K562 (cell line): ENCODE measurements at regions not wholly inside any gene's neighbourhood (a gene's known extent, or its start where the extent isn't known, plus 50 kb on each side); places are given as distances from the start of the nearest gene placed in this dataset.

Source experiments
- ATAC-seq: fragments of 200-7000 bp; cut with Tn5 transposase; 3 replicates; pipeline ENCODE4 v1.9.1; 2020; ENCODE audit warnings: moderate library complexity
- BruUV-seq: library from RNA; stranded (reverse); fragments of 400-500 nt; replicated peaks from 2 replicates; lab custom pipeline; 2021; lab: Mats Ljungman, UMichigan
- CTCF ChIA-PET: fragments of 300-600 bp; formaldehyde crosslinking; extraction: SDS; loops from one replicate; lab custom pipeline; 2021; ENCODE audit warnings: low intra/inter-chr PET ratio; lab: Yijun Ruan, JAX
- POLR2A ChIA-PET: fragments of 300-600, 350-650 bp; sonication (Branson Sonifier 250); formaldehyde crosslinking; extraction: SDS; loops from one replicate; lab custom pipeline; 2021; ENCODE audit warnings: antibody characterized with exemption, inconsistent platforms; lab: Yijun Ruan, JAX
- DNase-seq, 4 experiments: peaks; one replicate each; pipeline versions ENCODE4 v3.0.0 to v3.0.0-alpha.2; 2011 to 2018; ENCODE audit warnings: low spot score in 3 of 4, mixed read lengths in 3 of 4; ENCODE audit errors: extremely low read depth in 1 of 4
- FAIRE-seq: peaks from 2 replicates; lab custom pipeline; 2011; peaks lifted over from hg19 to GRCh38; lab: Jason Lieb, UNC
- H2AFZ ChIP-seq: 2 replicates; pipeline ENCODE4 v1.6.0; 2011; ENCODE audit warnings: low read depth, low read length, control low read depth, inconsistent platforms
- H3K27ac ChIP-seq: fragments of 200-600 bp; 3 replicates; pipeline ENCODE4 v1.8.0; 2011; ENCODE audit warnings: low read depth, mild to moderate bottlenecking, control low read depth, inconsistent platforms, low read length, moderate library complexity, mixed read lengths; ENCODE audit errors: extremely low read depth
- H3K27me3 ChIP-seq, 2 experiments: fragments of 300-600 bp in 1 of 2; 2 replicates in 1 of 2; 3 replicates in 1 of 2; pipeline versions ENCODE4 v1.6.0 to v1.8.0; 2011; ENCODE audit warnings: inconsistent platforms in 2 of 2, low read length in 2 of 2, mild to moderate bottlenecking in 1 of 2, mixed read lengths in 1 of 2, moderate library complexity in 1 of 2; ENCODE audit not compliant: control insufficient read depth in 2 of 2, insufficient read depth in 2 of 2
- H3K36me3 ChIP-seq: fragments of 300-600 bp; 3 replicates; pipeline ENCODE4 v1.8.0; 2011; ENCODE audit warnings: mild to moderate bottlenecking, low read length, inconsistent platforms; ENCODE audit not compliant: control insufficient read depth, insufficient read depth
- H3K4me1 ChIP-seq, 2 experiments: fragments of 200-600 bp in 1 of 2; replicated peaks in 1 of 2; 2 replicates in 1 of 2; 3 replicates in 1 of 2; pipeline versions ENCODE4 v1.5.1 to v1.8.0; 2011; ENCODE audit warnings: inconsistent platforms in 2 of 2, low read length in 2 of 2, mild to moderate bottlenecking in 1 of 2, mixed read lengths in 1 of 2, moderate library complexity in 1 of 2; ENCODE audit not compliant: control insufficient read depth in 2 of 2, insufficient read depth in 2 of 2
- H3K4me2 ChIP-seq: 2 replicates; pipeline ENCODE4 v1.6.1; 2011; ENCODE audit warnings: low read length, control low read depth, inconsistent platforms, mixed read lengths; ENCODE audit not compliant: insufficient read depth
- H3K4me3 ChIP-seq: fragments of 200-600 bp; sonication (generic), shearing (Covaris generic); 2 replicates; pipeline ENCODE4 v1.5.1; 2016; ENCODE audit warnings: control low read depth, inconsistent platforms
- H3K79me2 ChIP-seq: fragments of 200-600 bp; 3 replicates; pipeline ENCODE4 v1.8.0; 2011; ENCODE audit warnings: low read length, inconsistent platforms; ENCODE audit not compliant: control insufficient read depth, insufficient read depth
- H3K9ac ChIP-seq, 2 experiments: 2 replicates each; pipeline versions ENCODE4 v1.6.0 to v1.6.1; 2011; ENCODE audit warnings: low read depth in 2 of 2, low read length in 2 of 2, control low read depth in 1 of 2, inconsistent platforms in 1 of 2, mild to moderate bottlenecking in 1 of 2, mixed read lengths in 1 of 2; ENCODE audit not compliant: insufficient read depth in 1 of 2
- H3K9me1 ChIP-seq: one replicate; pipeline ENCODE4 v1.6.0; 2011; ENCODE audit warnings: inconsistent platforms, mild to moderate bottlenecking, low read length, moderate library complexity; ENCODE audit not compliant: control insufficient read depth, insufficient read depth
- H3K9me3 ChIP-seq: replicated peaks from 2 replicates; pipeline ENCODE4 v1.5.1; 2011; ENCODE audit warnings: low read depth, low read length, inconsistent platforms; ENCODE audit not compliant: control insufficient read depth, insufficient read depth
- H4K20me1 ChIP-seq: replicated peaks from 2 replicates; pipeline ENCODE4 v1.6.1; 2011; ENCODE audit warnings: low read length, inconsistent platforms, mixed read lengths; ENCODE audit not compliant: control insufficient read depth, insufficient read depth
- BACH1 ChIP-seq: fragments of 200-800 bp; sonication (Bioruptor generic); IDR thresholded peaks from 2 replicates; pipeline ENCODE4 v1.6.1; 2016; ENCODE audit warnings: missing genetic modification characterization, missing compliant biosample characterization
- BRD4 ChIP-seq: fragments of 200-600 bp; sonication (generic); IDR thresholded peaks from 2 replicates; pipeline ENCODE4 v1.6.1; 2017; ENCODE audit warnings: inconsistent platforms
- CHD4 ChIP-seq: fragments of 200-600 bp; sonication (generic); IDR thresholded peaks from 3 replicates; pipeline ENCODE4 v1.6.1; 2012; ENCODE audit warnings: low read depth, mild to moderate bottlenecking, mixed read lengths, low read length, inconsistent platforms; ENCODE audit not compliant: insufficient read depth, insufficient replicate concordance, poor library complexity, severe bottlenecking
- MAFG ChIP-seq: fragments of 450-650 bp; conservative IDR thresholded peaks from 2 replicates; pipeline ENCODE4 v1.6.1; 2016; ENCODE audit warnings: missing genetic modification characterization, missing compliant biosample characterization
- SMARCC2 ChIP-seq: fragments of 450-650 bp; IDR thresholded peaks from 2 replicates; pipeline ENCODE4 v1.6.1; 2017; ENCODE audit warnings: antibody characterized with exemption, moderate library complexity, mild to moderate bottlenecking, low read depth
- SRSF1 ChIP-seq: fragments of 200-400 bp; formaldehyde crosslinking; IDR thresholded peaks from 2 replicates; pipeline ENCODE4 v1.6.1; 2017; ENCODE audit warnings: mild to moderate bottlenecking, low read depth, low read length, moderate library complexity
- SRSF9 ChIP-seq: fragments of 200-400 bp; formaldehyde crosslinking; IDR thresholded peaks from 2 replicates; pipeline ENCODE4 v1.6.1; 2017; ENCODE audit warnings: low read depth, low read length, borderline replicate concordance
- TCFL5 ChIP-seq: fragments of 250-450 bp; sonication (Bioruptor Pico); conservative IDR thresholded peaks from 2 replicates; pipeline ENCODE4 v1.6.1; 2021; ENCODE audit warnings: mild to moderate bottlenecking, moderate library complexity, matching md5 sums
- XRCC3 ChIP-seq: fragments of 450-650 bp; IDR thresholded peaks from 2 replicates; pipeline ENCODE4 v1.6.1; 2017; ENCODE audit warnings: mild to moderate bottlenecking, moderate library complexity
- ZNF584 ChIP-seq: fragments of 200-800 bp; sonication (Bioruptor generic); IDR thresholded peaks from 2 replicates; pipeline ENCODE4 v1.6.1; 2016; ENCODE audit warnings: low read depth, mild to moderate bottlenecking, missing genetic modification characterization, missing compliant biosample characterization
- WGBS: fragments of 100-300 bp; shearing (Covaris generic); methylation state at CpG from one replicate; pipeline ENCODE4 v1.1.6; 2016; ENCODE audit warnings: low coverage, mixed read lengths; ENCODE audit not compliant: insufficient coverage; ENCODE audit errors: missing lambda C conversion rate; 5-methylcytosine and 5-hydroxymethylcytosine counted together
- in situ Hi-C: fragments of 300-500 bp; cut with MboI; formaldehyde crosslinking; loops from 4 replicates; pipeline ENCODE4 v1.15.0; 2018; ENCODE audit warnings: inconsistent platforms, mixed read lengths
- intact Hi-C: fragments of 100-400 bp; cut with micrococcal nuclease; formaldehyde crosslinking; loops from 2 replicates; pipeline ENCODE4 v1.14.2; 2022
- TF ChIP-seq, protein P1 (sequence below): fragments of 450-650 bp; IDR thresholded peaks from 2 replicates; pipeline ENCODE4 v1.6.1; 2016
- TF ChIP-seq, protein P2 (sequence below): fragments of 450-650 bp; IDR thresholded peaks from 2 replicates; pipeline ENCODE4 v1.6.1; 2017; ENCODE audit warnings: antibody characterized with exemption

DNA sequence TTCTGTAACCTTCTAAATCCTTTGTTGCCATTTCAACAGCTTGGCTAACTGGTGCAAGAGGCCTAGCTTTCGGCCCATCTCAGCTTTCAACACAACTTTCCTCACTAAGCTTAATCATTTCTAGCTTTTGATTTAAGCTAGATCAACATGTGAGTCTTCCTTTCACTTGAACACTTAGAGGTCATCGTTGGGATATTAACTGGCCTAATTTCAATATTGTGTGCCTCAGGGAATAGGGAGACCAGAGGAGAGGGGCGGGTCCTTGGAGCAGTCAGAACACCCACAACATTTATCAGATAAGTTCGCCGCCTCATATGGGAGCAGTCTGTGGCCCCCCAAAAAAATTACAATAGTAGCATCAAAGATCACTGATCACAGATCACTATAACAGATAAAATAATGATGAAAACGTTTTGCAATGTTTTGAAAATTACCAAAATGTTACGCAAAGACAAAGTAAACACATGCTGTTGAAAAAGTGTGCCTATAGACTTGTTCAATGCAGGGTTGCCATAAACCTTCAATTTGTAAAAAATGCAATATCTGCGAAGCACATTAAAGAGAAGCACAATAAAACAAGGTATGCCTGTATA is 66.8 kb upstream of the PCSK1 start:
- H3K9ac ChIP-seq: no peak overlapping the region
- no peak for TF ChIP-seq TCFL5 (CRISPR knock-in tag)
- no peak for TF ChIP-seq BRD4
- TF ChIP-seq XRCC3: no peak
- no peak for TF ChIP-seq MAFG
- TF ChIP-seq, protein P1, sequence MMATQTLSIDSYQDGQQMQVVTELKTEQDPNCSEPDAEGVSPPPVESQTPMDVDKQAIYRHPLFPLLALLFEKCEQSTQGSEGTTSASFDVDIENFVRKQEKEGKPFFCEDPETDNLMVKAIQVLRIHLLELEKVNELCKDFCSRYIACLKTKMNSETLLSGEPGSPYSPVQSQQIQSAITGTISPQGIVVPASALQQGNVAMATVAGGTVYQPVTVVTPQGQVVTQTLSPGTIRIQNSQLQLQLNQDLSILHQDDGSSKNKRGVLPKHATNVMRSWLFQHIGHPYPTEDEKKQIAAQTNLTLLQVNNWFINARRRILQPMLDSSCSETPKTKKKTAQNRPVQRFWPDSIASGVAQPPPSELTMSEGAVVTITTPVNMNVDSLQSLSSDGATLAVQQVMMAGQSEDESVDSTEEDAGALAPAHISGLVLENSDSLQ: no peak
- TF ChIP-seq ZNF584: no peak
- no peak for TF ChIP-seq SMARCC2
- TF ChIP-seq, protein P2, sequence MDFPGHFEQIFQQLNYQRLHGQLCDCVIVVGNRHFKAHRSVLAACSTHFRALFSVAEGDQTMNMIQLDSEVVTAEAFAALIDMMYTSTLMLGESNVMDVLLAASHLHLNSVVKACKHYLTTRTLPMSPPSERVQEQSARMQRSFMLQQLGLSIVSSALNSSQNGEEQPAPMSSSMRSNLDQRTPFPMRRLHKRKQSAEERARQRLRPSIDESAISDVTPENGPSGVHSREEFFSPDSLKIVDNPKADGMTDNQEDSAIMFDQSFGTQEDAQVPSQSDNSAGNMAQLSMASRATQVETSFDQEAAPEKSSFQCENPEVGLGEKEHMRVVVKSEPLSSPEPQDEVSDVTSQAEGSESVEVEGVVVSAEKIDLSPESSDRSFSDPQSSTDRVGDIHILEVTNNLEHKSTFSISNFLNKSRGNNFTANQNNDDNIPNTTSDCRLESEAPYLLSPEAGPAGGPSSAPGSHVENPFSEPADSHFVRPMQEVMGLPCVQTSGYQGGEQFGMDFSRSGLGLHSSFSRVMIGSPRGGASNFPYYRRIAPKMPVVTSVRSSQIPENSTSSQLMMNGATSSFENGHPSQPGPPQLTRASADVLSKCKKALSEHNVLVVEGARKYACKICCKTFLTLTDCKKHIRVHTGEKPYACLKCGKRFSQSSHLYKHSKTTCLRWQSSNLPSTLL: no peak
- TF ChIP-seq SRSF1: no peak
- no peak for TF ChIP-seq BACH1 (tag)
- no peak for TF ChIP-seq SRSF9
- no peak for TF ChIP-seq CHD4

More for the DNA sequence above, 66.8 kb upstream of the PCSK1 start:
- Histone ChIP-seq H3K4me1 (no peaks in the 10 kb centered on the region), H3K9me3 (no peaks in the 10 kb centered on the region), H3K79me2 (no peaks in the 10 kb centered on the region), H3K4me3 (no peak overlapping the region), H3K36me3 (no peaks in the 10 kb centered on the region), H3K27me3 (peaks cover 0 to 8% of the 10 kb centered on the region in 2 experiments; a peak in 2 of 5 replicates), H3K4me2 (no peak overlapping the region), H2AFZ (no peak overlapping the region), H4K20me1 (no peaks in the 10 kb centered on the region), H3K27ac (no peak overlapping the region), H3K9me1 (no peaks in the 10 kb centered on the region)
- intact Hi-C loops: no loop called here
- 3% methylated on average over 8 of the region's 8 CpGs for WGBS
- ATAC-seq (no peak), DNase-seq (no peak), FAIRE-seq (no peak)
- ChIA-PET CTCF (no interaction called here), POLR2A (no interaction called here)
- in situ Hi-C loops: no loop called here
- BruUV-seq: no TSS peak
